ENCODE measurements at regions not wholly inside any gene's neighbourhood (a gene's known extent, or its start where the extent isn't known, plus 50 kb on each side); places are given as distances from the start of the nearest gene placed in this dataset.
"Not testable (repeated sequence)": the region's sequence is repeated elsewhere in the genome, so short reads cannot be mapped to it uniquely, and the experiment has no call there.

GRCh38 chr2:87075054-87075790 lies 53.6 kb upstream of the PLGLB1 start:
- peak in 3 of 4 experiments; percentile 3 to 37 (median 20) for DNase-seq

GRCh38 chr2:87075791-87076252 lies 54.2 kb upstream of the PLGLB1 start:
- peak; percentile 50 to 73 (median 56) for DNase-seq

- DNase-seq: peak; percentile 89 to 95 (median 92)
Observed at GRCh38 chr2:87076253-87077123, 54.8 kb upstream of the PLGLB1 start.

- not testable (repeated sequence) for DNase-seq
Observed at GRCh38 chr2:87077124-87077446, 55.4 kb upstream of the PLGLB1 start.

GRCh38 chr2:87081727-87082126 lies 60.1 kb upstream of the PLGLB1 start:
- not testable (repeated sequence) for DNase-seq

GRCh38 chr2:87088079-87088478 lies 66.4 kb upstream of the PLGLB1 start:
- not testable (repeated sequence) for DNase-seq

- DNase-seq: not testable (repeated sequence)
Observed at GRCh38 chr2:87089401-87089800, 67.8 kb upstream of the PLGLB1 start.

- DNase-seq: not testable (repeated sequence)
Observed at GRCh38 chr2:87093252-87093651, 71.6 kb upstream of the PLGLB1 start.

- DNase-seq: not testable (repeated sequence)
Observed at GRCh38 chr2:87093937-87094529, 72.4 kb upstream of the PLGLB1 start.

GRCh38 chr2:87095804-87096203 lies 74.2 kb upstream of the PLGLB1 start:
- DNase-seq: not testable (repeated sequence)

- not testable (repeated sequence) for DNase-seq
Observed at GRCh38 chr2:87128761-87129553, 107.3 kb upstream of the PLGLB1 start.

- not testable (repeated sequence) for DNase-seq
Observed at GRCh38 chr2:87132577-87132976, 110.9 kb upstream of the PLGLB1 start.

GRCh38 chr2:87151835-87152493 lies 130.3 kb upstream of the PLGLB1 start:
- not testable (repeated sequence) for DNase-seq

- DNase-seq: not testable (repeated sequence)
Observed at GRCh38 chr2:87174454-87174853, 152.8 kb upstream of the PLGLB1 start.

- DNase-seq: not testable (repeated sequence)
Observed at GRCh38 chr2:87183373-87183772, 161.7 kb upstream of the PLGLB1 start.

GRCh38 chr2:87184260-87184659 lies 162.6 kb upstream of the PLGLB1 start:
- not testable (repeated sequence) for DNase-seq

- not testable (repeated sequence) for DNase-seq
Observed at GRCh38 chr2:87189214-87189613, 167.6 kb upstream of the PLGLB1 start.

- DNase-seq: not testable (repeated sequence)
Observed at GRCh38 chr2:87193336-87193735, 171.7 kb upstream of the PLGLB1 start.

- not testable (repeated sequence) for DNase-seq
Observed at GRCh38 chr2:87194254-87194999, 172.8 kb upstream of the PLGLB1 start.

GRCh38 chr2:87196720-87197388 lies 175.2 kb upstream of the PLGLB1 start:
- not testable (repeated sequence) for DNase-seq
